Stomach (tissue), 4 donors: ENCODE measurements at regions not wholly inside any gene's neighbourhood (a gene's known extent, or its start where the extent isn't known, plus 50 kb on each side); places are given as distances from the start of the nearest gene placed in this dataset.

Source experiments
- CTCF ChIP-seq, 7 experiments: fragments of 450-650 bp in 4 of 7; fragments of 200-600 bp in 3 of 7; sonication (generic) in 3 of 7; IDR thresholded peaks; one replicate each; pipeline ENCODE4 v1.5.1; 2016 to 2019; ENCODE audit warnings: antibody characterized with exemption in 7 of 7, control low read depth in 2 of 7, mild to moderate bottlenecking in 1 of 7
- EP300 ChIP-seq: sonication (generic); formaldehyde crosslinking; IDR thresholded peaks from one replicate; pipeline ENCODE4 v1.6.1; 2017; ENCODE audit warnings: antibody characterized with exemption
- POLR2A ChIP-seq, 4 donors: fragments of 450-650 bp; IDR thresholded peaks; one replicate each; pipeline ENCODE4 v1.6.1; 2016; ENCODE audit warnings: antibody characterized with exemption in 4 of 4, control low read depth in 2 of 4, mild to moderate bottlenecking in 1 of 4, moderate library complexity in 1 of 4
- POLR2AphosphoS5 ChIP-seq, 3 donors: sonication (generic); formaldehyde crosslinking; IDR thresholded peaks; one replicate each; pipeline ENCODE4 v1.6.1; 2016; ENCODE audit warnings: antibody characterized with exemption in 3 of 3

- no peak for TF ChIP-seq CTCF (IDR thresholded peaks at IDR 0.05)
- TF ChIP-seq EP300, result no peak
- no peak for TF ChIP-seq POLR2A (IDR thresholded peaks at IDR 0.05)
- no peak for TF ChIP-seq POLR2AphosphoS5 (IDR thresholded peaks at IDR 0.05)
Observed at GRCh38 chr2:35787302-35788031, 568.1 kb upstream of the CRIM1 start.
